ENCODE measurements at regions not wholly inside any gene's neighbourhood (a gene's known extent, or its start where the extent isn't known, plus 50 kb on each side); places are given as distances from the start of the nearest gene placed in this dataset.

GRCh38 chr9:89972535-89972934 lies 367.7 kb downstream of the GADD45G start:
- Histone ChIP-seq H3K4me1 (ENCODE audit: insufficient read depth, low read length, severe bottlenecking) (no peaks in the 10 kb centered on the region), H3K9me3 (ENCODE audit: low read length) (no peaks in the 10 kb centered on the region), H3K4me3 (ENCODE audit: low read depth, low read length, poor library complexity, severe bottlenecking) (no peak overlapping the region), H3K27ac (ENCODE audit: low read depth, low read length, poor library complexity, severe bottlenecking) (no peak overlapping the region), H2AFZ (ENCODE audit: low read length) (no peak overlapping the region), H3K36me3 (ENCODE audit: insufficient read depth, low read length) (no peaks in the 10 kb centered on the region), H3K27me3 (ENCODE audit: insufficient read depth, low read length) (no peaks in the 10 kb centered on the region), H3K9me2 (ENCODE audit: low read depth, low read length) (no peaks in the 10 kb centered on the region), H4K20me1 (ENCODE audit: insufficient read depth, low read length) (no peaks in the 10 kb centered on the region), H3F3A (ENCODE audit: insufficient read depth, low read length) (no peaks in the 10 kb centered on the region), H3K79me2 (ENCODE audit: insufficient read depth, low read length) (no peaks in the 10 kb centered on the region), H3K9ac (ENCODE audit: low read length) (no peak overlapping the region), H3K4me2 (ENCODE audit: low read length) (no peak overlapping the region)
- TF ChIP-seq EZH2 (IDR thresholded peaks at IDR 0.05; ENCODE audit: borderline replicate concordance, low read length) (no peak), CTCF (IDR thresholded peaks at IDR 0.05; ENCODE audit: low read length) (no peak)

- H3K36me3 ChIP-seq (ENCODE audit: insufficient read depth, low read length), result no peaks in the 10 kb centered on the region
- no peaks in the 10 kb centered on the region for H3K27me3 ChIP-seq (ENCODE audit: insufficient read depth, low read length)
- no peaks in the 10 kb centered on the region for H3K9me3 ChIP-seq (ENCODE audit: low read length)
- no peaks in the 10 kb centered on the region for H3K9me2 ChIP-seq (ENCODE audit: low read depth, low read length)
- H3F3A ChIP-seq (ENCODE audit: insufficient read depth, low read length), result no peaks in the 10 kb centered on the region
- H3K79me2 ChIP-seq (ENCODE audit: insufficient read depth, low read length), result no peaks in the 10 kb centered on the region
- no peak overlapping the region for H3K4me2 ChIP-seq (ENCODE audit: low read length)
- no peaks in the 10 kb centered on the region for H3K4me1 ChIP-seq (ENCODE audit: insufficient read depth, low read length, severe bottlenecking)
- H2AFZ ChIP-seq (ENCODE audit: low read length), result no peak overlapping the region
- H3K9ac ChIP-seq (ENCODE audit: low read length), result no peak overlapping the region
- TF ChIP-seq CTCF (IDR thresholded peaks at IDR 0.05; ENCODE audit: low read length) (no peak), EZH2 (IDR thresholded peaks at IDR 0.05; ENCODE audit: borderline replicate concordance, low read length) (no peak)
- H4K20me1 ChIP-seq (ENCODE audit: insufficient read depth, low read length), result no peaks in the 10 kb centered on the region
- no peak overlapping the region for H3K27ac ChIP-seq (ENCODE audit: low read depth, low read length, poor library complexity, severe bottlenecking)
- no peak overlapping the region for H3K4me3 ChIP-seq (ENCODE audit: low read depth, low read length, poor library complexity, severe bottlenecking)
Observed at GRCh38 chr9:89974582-89974981, 369.8 kb downstream of the GADD45G start.

- Histone ChIP-seq H3K4me3 (ENCODE audit: low read depth, low read length, poor library complexity, severe bottlenecking) (no peak overlapping the region), H4K20me1 (ENCODE audit: insufficient read depth, low read length) (no peaks in the 10 kb centered on the region), H3K9me2 (ENCODE audit: low read depth, low read length) (no peaks in the 10 kb centered on the region), H3K9ac (ENCODE audit: low read length) (no peak overlapping the region), H3K36me3 (ENCODE audit: insufficient read depth, low read length) (no peaks in the 10 kb centered on the region), H3K9me3 (ENCODE audit: low read length) (no peaks in the 10 kb centered on the region), H3K79me2 (ENCODE audit: insufficient read depth, low read length) (no peaks in the 10 kb centered on the region), H3K4me2 (ENCODE audit: low read length) (no peak overlapping the region), H3F3A (ENCODE audit: insufficient read depth, low read length) (no peaks in the 10 kb centered on the region), H2AFZ (ENCODE audit: low read length) (no peak overlapping the region), H3K4me1 (ENCODE audit: insufficient read depth, low read length, severe bottlenecking) (no peaks in the 10 kb centered on the region), H3K27ac (ENCODE audit: low read depth, low read length, poor library complexity, severe bottlenecking) (no peak overlapping the region), H3K27me3 (ENCODE audit: insufficient read depth, low read length) (no peaks in the 10 kb centered on the region)
- TF ChIP-seq CTCF (IDR thresholded peaks at IDR 0.05; ENCODE audit: low read length), result no peak
Observed at GRCh38 chr9:89975024-89975423, 370.2 kb downstream of the GADD45G start.

Data from OCI-LY1 (cell line).